HG02642 (cell line): ENCODE measurements at regions not wholly inside any gene's neighbourhood (a gene's known extent, or its start where the extent isn't known, plus 50 kb on each side); places are given as distances from the start of the nearest gene placed in this dataset.

Experiments used
- ATAC-seq: cut with Tn5 transposase; IDR thresholded peaks from one replicate; pipeline ENCODE4 v1.9.1; 2021; ENCODE audit warnings: mild to moderate bottlenecking; ENCODE audit not compliant: unreplicated experiment, poor library complexity

DNA sequence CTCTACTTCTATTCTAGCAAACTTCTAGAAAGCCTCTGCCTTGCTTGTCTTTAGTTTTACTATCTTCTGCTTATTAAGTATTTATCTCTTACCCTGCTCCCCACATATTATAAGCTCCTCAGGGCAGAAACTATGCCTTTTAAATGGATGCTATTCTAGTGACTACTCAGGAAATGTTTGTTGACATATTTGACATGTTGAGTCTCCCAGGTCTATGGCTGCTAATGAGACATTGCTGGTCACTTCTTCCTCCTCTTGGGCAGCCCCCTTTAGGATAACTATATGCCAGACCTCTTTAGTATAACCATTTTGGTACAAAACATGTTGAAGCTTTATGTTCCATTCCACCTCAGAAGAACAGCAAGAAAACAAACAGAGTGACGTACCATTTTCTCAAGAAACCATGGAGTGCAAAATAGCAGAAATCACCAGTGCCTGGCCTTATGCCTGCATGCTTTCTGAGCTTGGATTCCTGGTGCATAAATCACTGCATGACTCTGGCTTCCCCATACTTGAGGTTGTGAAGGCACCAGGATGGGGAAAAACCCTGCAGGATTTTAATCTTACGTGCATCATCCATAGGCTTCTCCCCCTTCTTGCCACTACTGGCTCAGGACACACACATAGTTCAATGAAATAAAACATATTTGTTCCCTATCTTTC lies 202.6 kb downstream of the TMX1 start:
- ATAC-seq, result no peak

DNA sequence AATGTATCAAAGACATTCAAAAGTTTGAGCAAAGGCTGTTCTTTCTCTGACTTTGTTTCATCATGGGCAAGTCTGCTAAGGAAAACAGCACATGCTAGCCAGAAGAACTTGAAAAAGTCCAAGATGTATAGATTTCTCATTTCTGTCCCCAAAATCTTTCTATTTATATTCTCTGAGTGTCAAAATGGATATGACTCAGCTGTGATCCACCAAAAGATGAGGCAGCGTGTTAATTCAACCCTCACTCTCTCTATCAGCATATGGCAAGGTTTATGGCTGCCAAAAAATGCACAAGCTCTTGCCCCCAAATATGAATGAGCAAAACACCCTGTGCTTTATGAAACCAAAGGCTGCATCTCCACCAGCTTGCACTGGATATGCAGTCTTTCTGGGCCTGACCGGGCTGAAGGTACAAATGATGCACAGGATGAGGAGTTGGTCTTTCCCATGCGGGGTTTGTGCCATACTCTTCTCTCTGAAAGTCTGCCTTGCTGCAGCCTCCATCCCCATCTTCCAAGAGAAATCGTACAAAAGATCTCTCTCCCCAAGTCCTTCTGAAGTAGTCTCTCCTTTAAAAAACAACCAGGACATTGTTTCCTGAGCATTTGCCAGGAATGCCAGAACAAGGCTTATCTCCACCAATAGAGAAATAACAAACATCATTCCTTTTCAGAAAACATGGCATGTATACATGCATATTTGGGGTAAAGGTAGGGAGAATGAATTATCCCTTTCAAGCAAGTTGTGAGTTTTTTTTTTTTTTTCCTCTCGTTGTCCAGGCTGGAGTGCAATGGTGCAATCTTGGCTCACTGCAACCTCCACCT lies 203.4 kb downstream of the TMX1 start:
- ATAC-seq, result no peak

DNA sequence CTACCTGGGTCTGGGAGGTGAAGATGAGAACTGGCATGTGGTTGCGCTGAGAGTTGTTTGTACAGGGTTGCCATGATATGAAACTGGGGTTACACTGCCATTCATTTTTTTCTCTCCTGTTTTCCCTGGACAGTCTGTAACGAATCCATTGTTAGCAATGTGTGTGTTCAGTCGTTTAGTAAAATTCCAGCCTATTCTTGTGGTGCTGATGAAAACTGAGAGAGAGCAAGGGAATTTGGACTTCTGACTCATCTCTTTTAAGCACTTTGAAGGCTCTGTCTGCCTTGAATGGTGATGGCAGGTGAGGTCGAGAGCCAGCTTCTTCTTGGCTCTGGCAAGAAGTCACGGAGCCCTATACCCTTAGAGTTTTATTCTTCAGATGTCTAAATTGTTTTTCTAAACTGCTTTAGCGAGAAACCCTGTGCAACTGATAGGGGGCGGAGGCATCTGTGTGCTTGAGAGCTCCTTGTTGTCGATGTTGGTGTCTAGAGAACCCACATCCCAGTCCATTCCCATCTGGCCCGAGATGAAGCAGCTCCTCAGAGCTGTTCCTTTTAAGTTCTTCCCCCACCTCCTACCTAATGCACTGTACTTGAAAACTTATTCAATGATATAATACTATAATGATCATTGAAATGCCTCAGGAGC lies 204.4 kb downstream of the TMX1 start:
- no peak for ATAC-seq

DNA sequence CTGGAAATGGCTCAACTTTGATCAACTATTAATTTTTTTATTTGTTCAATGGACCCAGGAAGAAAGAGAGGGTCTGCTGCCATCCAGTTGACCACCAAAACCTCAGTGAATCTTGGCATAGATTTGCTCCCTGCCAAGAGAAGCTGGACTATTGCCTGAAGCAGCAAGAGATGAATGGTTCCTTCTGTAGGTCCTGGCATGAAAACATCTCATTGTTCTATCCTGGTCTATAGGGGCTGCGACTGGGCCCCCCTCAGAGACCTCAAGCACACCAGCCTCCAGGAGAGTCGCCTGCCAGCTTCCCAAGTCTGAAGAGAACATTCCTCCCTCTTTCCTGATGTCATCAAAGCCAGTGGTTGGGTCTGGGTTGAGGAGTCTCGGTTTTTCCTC lies 204.9 kb downstream of the TMX1 start:
- no peak for ATAC-seq

DNA sequence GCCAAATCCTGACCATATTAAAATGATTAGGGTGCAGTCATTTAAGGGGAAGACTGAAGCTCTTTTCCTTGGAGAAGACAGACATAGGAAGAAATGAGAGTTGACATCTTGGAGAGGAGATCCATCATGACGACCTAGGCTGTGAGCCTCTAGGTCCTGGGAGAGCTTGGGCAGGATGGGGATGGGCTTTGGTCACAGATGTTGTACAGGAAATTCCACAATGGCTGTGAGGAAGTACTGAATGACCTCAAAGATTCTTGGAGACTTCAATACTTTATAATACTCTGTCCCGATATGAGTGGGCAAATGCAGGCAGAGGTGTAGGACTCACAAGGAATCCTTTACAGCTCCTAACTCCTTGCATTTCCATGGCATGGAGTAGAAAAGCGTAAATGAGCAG lies 204.9 kb upstream of the FRMD6 start:
- ATAC-seq, result no peak

DNA sequence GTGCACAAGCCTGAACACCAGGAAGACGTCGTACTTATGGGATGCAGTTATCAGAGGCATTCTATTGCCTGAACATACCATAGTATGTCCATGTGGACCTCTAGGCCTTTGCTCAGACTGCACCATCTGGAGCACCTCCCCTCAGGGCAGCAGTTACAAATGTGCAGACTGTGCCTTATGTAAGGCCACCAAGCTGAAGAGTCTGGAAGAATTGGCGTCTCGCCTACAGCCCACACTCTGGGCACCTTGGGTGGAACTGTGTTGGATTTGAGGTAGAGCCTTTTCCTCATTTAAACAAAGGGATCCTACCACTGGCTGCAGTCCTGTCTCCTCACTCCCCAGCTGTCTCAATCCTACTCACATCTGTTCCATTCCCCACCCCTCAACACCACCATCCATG lies 204.3 kb upstream of the FRMD6 start:
- ATAC-seq, result no peak

DNA sequence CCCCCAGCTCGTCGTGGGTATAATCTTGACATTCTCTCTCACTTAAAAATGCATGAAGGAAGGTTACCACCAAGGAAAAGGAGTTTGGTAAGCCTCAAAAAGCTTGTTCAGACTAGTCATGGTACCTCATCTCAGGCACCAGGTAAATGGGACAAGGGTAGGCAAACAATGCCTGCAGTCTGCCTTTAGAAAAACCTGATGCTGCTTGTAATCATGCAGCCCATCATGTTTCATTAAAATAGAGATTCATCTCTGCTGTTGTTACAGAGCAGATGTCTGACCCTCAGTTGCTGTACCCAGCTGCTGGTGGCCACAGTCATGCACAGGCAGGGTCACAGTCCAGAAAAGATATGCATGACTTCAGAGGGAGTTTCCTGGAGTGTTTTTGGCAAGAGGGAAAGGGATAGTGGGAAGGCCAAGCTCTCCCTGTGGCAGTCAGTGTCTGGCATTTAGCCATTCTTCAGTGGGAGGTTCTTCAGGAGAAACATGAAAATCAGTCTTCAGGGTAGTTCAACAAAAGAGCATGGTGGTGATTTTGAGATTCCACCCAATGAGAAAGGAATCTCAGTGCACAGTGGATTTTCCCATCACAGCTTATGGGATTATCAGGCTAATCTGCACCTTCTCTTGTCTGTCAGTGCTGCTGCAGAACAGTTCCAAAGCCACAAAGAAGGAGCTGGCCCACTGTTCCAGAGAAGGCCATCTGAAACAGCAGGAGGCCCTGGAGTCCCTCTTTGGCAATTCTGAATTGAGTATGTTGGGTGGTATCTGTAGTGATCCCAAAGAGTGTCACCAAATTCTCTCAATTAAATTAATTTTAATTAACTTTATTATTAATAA lies 202.7 kb upstream of the FRMD6 start:
- ATAC-seq, result no peak

DNA sequence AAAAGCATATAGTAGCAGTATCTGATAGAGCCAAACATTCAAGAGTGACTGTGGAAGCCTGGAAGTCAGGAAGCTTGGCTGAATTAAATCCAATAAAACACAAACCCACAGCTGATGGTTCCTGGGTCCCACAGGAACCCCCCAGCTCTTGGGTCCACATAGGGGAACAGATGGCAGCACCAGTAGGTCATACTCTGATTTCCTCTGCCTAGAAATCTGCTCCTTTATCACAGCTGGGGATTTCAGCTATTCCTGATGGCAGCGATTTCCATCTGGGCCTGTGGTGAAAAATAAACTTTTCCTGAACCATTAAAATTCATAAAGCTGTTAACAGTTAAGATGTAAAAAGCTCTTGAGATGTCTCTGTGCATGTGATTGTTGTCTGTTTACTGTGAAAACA lies 202.0 kb upstream of the FRMD6 start:
- no peak for ATAC-seq

DNA sequence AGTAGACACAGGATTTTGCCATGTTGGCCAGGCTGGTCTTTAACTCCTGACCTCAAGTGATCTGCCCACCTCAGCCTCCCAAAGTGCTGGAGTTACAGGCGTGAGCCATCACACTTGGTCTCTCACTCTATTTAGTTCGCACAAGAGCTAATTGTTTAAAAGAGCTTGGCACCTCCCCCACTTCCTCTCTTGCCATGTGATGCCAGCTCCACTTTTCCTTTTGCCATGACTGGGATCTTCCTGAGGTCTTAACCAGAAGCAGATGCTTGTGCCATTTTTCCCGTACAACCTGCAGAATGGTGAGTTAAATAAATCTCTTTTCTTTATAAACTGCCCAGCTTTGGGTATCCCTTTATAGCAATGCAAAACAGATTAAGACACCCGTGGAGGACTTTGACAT lies 200.1 kb upstream of the FRMD6 start:
- ATAC-seq, result no peak

DNA sequence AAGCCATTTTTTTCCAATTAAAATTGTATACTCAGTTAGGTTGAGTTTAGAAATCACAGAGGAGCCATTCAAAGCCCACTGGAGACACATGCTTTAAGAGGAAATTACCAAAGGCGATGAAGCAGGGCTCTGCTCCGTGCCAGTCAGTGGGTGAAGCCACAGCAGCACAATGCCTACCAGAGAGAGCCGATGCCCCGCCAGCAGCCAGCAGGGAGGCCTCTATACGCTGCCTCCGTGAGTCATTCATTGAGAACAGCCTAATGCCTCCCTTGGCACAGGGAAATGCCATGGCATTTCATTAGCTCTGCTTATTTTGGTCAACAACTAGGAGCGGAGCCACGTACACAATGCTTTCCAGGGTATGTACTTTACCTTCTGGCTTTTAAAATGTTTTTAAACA lies 197.8 kb upstream of the FRMD6 start:
- no peak for ATAC-seq

DNA sequence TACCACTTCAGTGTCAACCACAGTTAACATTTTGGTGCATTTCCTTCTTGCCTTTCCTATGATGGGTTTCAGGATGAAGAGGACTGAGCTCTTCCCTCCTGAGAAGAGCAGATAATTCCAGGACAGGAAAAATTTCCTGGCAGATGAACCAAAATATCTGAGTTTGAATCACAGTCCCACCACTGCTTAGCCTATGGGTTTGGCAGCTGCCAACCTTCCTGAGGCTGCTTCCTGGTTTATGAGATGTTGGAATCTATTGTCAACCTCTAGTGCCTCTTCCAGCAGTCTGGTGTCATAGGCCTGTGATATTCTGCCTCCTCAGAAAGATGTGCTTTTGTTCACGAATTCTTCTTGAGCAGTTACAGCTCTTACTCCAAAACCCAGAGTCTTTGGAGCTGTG lies 197.4 kb upstream of the FRMD6 start:
- no peak for ATAC-seq

DNA sequence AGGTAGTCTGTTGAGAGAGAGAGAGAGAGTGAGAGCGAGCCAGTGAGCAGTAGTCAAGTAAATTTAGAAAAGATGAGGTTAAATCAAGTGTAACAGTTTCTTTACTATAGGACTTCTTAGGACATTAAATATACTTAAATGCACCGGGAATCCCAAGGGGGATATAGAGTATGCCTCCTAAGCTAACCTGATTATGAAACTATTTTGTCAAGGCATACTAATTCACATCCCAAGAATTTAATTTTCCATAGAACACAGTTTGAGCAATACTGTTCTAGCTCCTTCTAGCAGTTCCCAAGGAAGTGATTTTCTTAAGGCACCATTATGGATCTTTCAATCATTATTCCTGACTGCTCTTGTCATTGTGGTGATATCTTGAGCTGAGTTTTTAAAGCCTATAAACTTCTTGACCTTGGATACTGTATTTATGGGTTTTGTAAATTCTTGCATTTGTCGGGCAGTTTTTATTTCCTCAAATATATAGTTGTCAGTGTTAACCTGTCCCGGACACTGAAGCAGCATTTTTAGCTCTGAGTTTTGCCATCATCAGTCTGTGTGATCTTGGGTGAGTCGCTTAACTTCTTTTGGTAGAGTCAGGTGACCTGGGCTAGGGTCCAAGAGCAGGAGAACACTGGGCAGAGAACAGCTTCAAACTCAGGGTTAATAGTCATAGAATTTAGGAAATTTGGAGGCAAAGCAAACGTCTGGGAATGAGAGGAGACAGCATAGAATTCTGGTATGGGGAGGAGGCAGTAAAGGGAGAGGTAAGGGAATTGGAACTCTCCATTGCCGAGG lies 196.5 kb upstream of the FRMD6 start:
- no peak for ATAC-seq

DNA sequence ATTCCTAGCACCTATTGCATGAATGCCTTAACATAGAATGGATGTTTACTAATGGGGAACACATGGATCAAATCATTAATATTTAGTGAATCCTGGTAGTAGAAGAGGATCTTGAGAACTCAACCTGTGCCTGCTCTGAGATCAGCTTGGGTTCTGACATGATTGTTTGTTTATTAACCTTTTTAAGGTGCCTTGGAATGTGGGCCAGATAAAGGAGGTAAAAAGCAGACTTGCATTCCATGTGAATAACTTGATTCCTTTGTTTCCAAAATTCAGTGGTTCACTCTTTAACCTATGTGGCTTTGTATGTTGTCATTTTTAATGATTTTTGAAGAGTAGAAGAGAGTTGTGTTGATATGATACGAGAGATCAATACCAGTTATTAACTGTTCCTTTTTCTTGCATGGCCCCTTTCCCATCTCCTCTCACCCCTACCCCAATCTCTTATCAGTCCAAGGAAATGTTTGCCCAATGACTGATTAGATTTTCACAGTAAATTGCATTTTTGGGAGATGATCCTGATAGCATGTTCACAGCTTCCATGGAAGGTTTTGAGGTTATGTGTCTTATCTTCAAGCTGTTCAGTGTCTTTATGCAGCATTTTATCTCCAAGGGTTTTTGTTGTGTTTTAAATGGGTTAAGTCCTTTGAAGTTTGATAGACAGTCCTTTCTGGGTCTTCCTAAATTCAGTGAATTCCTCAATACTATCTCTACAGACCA lies 193.7 kb upstream of the FRMD6 start:
- ATAC-seq, result no peak

DNA sequence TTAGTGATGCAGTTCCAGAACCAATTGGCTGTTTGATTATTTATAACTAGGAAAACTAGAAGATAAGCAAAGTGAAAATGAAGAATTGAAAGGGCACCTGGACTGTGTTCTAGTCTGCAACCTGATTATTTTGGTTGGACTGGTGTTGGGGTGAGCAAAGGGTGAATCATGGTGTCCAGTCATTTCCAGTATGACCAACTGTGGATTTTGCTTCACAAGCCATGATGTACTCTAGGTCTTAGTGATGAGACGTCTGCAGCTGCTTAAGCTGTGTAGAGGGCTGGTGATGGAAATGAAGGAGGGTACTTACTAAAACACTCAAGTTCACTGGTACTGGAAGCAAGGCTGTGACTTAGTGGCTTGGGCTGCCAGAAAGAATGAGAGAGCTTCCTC lies 193.2 kb upstream of the FRMD6 start:
- ATAC-seq, result no peak

DNA sequence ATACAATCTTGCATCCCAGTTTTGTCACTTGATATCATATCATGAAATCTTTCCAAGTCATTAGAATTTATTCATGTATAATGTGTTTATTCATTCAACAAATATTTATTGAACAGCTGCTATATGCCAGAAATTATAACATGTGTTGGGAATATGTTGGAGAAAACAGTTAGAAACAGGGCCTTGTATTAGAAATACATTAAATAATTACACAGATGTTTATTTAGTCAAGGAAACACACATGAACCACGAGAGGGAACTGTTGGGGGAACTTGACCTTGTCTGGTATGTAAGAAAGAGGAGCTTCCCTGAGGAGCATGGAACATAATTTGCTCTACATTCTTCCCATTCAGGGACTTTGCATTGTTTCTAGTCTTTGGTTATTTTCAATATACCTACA lies 191.7 kb upstream of the FRMD6 start:
- no peak for ATAC-seq

DNA sequence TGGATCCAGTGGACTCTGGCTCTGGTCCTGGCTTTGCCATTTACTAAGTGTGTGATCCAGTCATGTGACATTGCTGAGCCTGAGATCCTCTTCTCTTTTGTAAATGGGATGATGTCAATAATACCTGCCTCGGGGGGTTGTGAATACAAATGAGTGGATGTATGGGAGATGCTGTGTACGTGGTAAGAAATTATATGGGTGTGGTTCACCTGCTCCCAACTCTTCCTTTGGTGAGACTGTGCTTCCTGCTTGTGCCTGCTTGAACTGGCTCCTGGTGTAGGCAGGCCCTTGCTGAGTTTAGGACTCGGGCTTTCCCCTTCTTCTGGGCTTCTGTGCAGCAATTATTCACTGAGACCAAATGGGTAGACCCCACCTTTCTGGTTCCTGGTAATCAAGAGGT lies 189.5 kb upstream of the FRMD6 start:
- ATAC-seq, result no peak

DNA sequence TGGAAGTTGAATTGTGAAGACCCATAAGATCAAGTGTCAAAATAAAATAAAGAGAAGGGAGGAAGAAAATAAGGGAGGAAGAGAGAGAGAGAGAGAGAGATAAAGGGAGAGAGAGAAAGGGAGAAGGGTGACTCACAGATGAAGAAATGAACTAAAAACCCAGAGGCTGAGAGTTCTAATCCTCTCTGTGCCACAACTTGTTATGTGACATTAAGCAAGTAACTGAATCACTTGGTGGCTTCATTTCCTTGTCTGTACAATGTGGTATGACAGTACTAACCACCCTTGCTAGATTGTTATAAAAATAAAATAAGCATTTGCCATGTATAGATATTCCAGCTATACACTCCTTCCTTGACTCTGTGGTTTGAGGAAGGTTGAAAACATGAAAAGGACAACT lies 189.0 kb upstream of the FRMD6 start:
- no peak for ATAC-seq

DNA sequence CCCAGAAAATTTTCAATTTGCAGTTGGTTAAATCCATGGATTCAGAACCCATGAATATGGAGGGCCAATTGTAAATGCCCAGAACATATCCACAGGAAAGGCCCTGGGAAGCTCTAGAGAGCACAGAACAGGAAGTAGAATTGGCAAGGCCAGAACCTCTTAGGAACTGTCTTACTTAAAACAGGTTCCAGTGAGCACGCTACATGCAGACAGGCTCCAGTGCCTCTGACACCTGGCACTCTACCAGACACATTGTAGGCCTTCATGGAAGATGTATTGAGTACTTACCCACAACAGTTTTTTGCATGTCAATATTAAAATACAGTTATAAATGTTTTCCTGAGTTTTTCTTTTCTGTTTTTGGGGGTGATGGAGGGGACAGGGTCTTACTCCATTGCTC lies 188.2 kb upstream of the FRMD6 start:
- no peak for ATAC-seq

DNA sequence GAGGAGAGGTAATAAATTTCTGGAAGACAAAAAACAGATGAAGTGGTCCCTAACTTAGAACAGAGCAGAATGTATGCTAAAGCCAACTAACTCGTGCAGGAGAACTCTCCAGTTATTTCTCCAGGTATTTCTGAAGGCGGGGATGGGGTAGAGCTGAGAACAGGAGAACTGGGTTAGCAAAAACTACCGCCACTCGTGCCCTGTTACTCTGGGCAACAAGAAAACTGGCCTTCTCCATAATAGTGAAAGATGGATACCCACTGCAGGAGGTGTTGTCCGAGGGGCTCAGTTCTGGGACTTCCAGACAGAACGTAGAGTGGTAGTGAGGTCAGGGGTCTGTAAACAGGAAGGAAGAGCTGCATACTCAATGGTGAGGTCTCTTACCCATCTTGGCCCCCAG lies 187.3 kb upstream of the FRMD6 start:
- no peak for ATAC-seq
